GM12878 (cell line): ENCODE measurements at regions not wholly inside any gene's neighbourhood (a gene's known extent, or its start where the extent isn't known, plus 50 kb on each side); places are given as distances from the start of the nearest gene placed in this dataset.

Source experiments
- CBFB ChIP-seq: IDR thresholded peaks from 2 replicates; pipeline ENCODE4 v1.6.1; 2016; ENCODE audit warnings: antibody characterized with exemption, low read depth
- HDAC6 ChIP-seq: fragments of 200-600 bp; sonication (generic); IDR thresholded peaks from one replicate; pipeline ENCODE4 v1.8.0; 2017; ENCODE audit warnings: antibody characterized with exemption; ENCODE audit not compliant: unreplicated experiment
- IKZF2 ChIP-seq, 2 experiments: fragments of 450-650 bp; IDR thresholded peaks; 2 replicates each; pipeline ENCODE4 v1.6.1; 2017; ENCODE audit warnings: mild to moderate bottlenecking in 2 of 2, moderate library complexity in 2 of 2
- MEF2B ChIP-seq: fragments of 450-650 bp; IDR thresholded peaks from 2 replicates; pipeline ENCODE4 v1.6.1; 2018; ENCODE audit warnings: mild to moderate bottlenecking, moderate library complexity; ENCODE audit not compliant: partially characterized antibody, poor library complexity, severe bottlenecking
- MYC ChIP-seq: IDR thresholded peaks from 2 replicates; pipeline ENCODE4 v1.6.1; 2011; ENCODE audit warnings: mild to moderate bottlenecking, low read length, moderate library complexity, inconsistent platforms; ENCODE audit not compliant: insufficient read depth, insufficient replicate concordance, insufficient read length, severe bottlenecking
- RFX5 ChIP-seq: IDR thresholded peaks from 2 replicates; pipeline ENCODE4 v1.6.1; 2011; ENCODE audit warnings: low read depth, low read length, improper control_type of control experiment
- TF ChIP-seq, protein P1 (sequence below): IDR thresholded peaks from 2 replicates; pipeline ENCODE4 v1.6.1; 2011; ENCODE audit warnings: low read depth, mild to moderate bottlenecking, low read length, moderate library complexity, borderline replicate concordance; ENCODE audit errors: extremely low read depth
- TF ChIP-seq, protein P2 (sequence below): IDR thresholded peaks from 2 replicates; pipeline ENCODE4 v1.6.1; 2012; ENCODE audit warnings: low read length, inconsistent platforms
- TF ChIP-seq, protein P3 (sequence below): IDR thresholded peaks from 2 replicates; pipeline ENCODE4 v1.6.1; 2012; ENCODE audit warnings: improper control_type of control experiment, low read depth, low read length; ENCODE audit not compliant: insufficient replicate concordance
- TF ChIP-seq, protein P4 (sequence below): fragments of 450-650 bp; IDR thresholded peaks from 2 replicates; pipeline ENCODE4 v1.6.1; 2016; ENCODE audit warnings: mild to moderate bottlenecking
- TF ChIP-seq, protein P5 (sequence below): fragments of 450-650 bp; formaldehyde crosslinking; IDR thresholded peaks from 2 replicates; pipeline ENCODE4 v1.4.0; 2022; ENCODE audit warnings: mild to moderate bottlenecking, moderate library complexity
- TF ChIP-seq, protein P6 (sequence below): fragments of 450-650 bp; IDR thresholded peaks from 2 replicates; pipeline ENCODE4 v1.6.1; 2018; ENCODE audit warnings: mild to moderate bottlenecking, low read depth, moderate library complexity; ENCODE audit not compliant: partially characterized antibody

DNA sequence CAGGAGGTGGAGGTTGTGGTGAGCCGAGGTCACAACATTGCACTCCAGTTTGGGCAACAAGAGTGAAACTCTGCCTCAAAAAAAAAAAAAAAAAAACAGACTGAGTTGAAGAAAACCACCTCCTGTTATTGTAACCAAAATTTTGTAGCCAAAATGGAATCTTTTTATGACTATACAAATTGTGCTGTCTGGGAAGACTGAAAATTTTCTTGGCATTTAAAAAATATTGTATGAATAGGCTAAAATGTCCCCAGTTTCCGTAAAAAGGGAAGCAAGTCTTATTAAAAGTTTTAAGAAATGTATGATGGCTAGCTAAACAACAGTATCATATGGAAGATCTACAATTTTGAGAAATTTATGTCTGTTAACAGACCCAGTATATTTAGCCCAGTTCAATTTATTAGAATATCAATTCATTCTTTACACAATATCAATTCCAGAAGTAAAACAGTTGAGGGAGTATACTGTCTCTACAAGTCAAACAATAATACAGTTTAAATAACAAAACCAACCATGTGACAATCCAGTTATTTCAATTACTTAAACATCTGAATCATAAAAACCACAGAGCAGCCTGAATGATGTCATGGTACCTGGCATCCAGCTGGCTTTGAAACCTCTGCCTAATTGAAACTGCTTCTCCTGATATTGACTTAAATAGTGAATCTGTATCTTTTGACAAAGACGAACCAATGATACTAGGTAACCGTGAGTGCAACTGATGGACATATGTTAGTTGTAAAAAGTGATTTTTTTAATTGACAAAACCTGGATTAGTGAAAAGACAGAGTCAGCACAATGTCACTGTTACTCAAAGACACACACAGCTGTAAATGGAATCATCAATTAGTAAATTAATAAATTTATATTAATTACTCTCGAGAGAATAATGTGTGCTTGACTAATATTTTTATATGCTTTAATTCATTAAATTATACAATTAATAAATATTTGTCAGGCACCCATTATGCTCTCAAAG, 166.6 kb upstream of the MARCKS start (continued):
- TF ChIP-seq, protein P1, sequence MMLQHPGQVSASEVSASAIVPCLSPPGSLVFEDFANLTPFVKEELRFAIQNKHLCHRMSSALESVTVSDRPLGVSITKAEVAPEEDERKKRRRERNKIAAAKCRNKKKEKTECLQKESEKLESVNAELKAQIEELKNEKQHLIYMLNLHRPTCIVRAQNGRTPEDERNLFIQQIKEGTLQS: no peak
- TF ChIP-seq HDAC6 (no peak), CBFB (peak; percentile 52; the same call in 1 of the 2 replicates), MYC (no peak), RFX5 (no peak), MEF2B (no peak), IKZF2 (IDR thresholded peaks at IDR 0.05) (peak in 1 of 2 experiments; percentile 22; a peak in 2 of 4 replicates)
- TF ChIP-seq, protein P2, sequence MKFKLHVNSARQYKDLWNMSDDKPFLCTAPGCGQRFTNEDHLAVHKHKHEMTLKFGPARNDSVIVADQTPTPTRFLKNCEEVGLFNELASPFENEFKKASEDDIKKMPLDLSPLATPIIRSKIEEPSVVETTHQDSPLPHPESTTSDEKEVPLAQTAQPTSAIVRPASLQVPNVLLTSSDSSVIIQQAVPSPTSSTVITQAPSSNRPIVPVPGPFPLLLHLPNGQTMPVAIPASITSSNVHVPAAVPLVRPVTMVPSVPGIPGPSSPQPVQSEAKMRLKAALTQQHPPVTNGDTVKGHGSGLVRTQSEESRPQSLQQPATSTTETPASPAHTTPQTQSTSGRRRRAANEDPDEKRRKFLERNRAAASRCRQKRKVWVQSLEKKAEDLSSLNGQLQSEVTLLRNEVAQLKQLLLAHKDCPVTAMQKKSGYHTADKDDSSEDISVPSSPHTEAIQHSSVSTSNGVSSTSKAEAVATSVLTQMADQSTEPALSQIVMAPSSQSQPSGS: peak; percentile 77
- TF ChIP-seq, protein P3, sequence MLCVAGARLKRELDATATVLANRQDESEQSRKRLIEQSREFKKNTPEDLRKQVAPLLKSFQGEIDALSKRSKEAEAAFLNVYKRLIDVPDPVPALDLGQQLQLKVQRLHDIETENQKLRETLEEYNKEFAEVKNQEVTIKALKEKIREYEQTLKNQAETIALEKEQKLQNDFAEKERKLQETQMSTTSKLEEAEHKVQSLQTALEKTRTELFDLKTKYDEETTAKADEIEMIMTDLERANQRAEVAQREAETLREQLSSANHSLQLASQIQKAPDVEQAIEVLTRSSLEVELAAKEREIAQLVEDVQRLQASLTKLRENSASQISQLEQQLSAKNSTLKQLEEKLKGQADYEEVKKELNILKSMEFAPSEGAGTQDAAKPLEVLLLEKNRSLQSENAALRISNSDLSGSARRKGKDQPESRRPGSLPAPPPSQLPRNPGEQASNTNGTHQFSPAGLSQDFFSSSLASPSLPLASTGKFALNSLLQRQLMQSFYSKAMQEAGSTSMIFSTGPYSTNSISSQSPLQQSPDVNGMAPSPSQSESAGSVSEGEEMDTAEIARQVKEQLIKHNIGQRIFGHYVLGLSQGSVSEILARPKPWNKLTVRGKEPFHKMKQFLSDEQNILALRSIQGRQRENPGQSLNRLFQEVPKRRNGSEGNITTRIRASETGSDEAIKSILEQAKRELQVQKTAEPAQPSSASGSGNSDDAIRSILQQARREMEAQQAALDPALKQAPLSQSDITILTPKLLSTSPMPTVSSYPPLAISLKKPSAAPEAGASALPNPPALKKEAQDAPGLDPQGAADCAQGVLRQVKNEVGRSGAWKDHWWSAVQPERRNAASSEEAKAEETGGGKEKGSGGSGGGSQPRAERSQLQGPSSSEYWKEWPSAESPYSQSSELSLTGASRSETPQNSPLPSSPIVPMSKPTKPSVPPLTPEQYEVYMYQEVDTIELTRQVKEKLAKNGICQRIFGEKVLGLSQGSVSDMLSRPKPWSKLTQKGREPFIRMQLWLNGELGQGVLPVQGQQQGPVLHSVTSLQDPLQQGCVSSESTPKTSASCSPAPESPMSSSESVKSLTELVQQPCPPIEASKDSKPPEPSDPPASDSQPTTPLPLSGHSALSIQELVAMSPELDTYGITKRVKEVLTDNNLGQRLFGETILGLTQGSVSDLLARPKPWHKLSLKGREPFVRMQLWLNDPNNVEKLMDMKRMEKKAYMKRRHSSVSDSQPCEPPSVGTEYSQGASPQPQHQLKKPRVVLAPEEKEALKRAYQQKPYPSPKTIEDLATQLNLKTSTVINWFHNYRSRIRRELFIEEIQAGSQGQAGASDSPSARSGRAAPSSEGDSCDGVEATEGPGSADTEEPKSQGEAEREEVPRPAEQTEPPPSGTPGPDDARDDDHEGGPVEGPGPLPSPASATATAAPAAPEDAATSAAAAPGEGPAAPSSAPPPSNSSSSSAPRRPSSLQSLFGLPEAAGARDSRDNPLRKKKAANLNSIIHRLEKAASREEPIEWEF: no peak
- TF ChIP-seq, protein P4, sequence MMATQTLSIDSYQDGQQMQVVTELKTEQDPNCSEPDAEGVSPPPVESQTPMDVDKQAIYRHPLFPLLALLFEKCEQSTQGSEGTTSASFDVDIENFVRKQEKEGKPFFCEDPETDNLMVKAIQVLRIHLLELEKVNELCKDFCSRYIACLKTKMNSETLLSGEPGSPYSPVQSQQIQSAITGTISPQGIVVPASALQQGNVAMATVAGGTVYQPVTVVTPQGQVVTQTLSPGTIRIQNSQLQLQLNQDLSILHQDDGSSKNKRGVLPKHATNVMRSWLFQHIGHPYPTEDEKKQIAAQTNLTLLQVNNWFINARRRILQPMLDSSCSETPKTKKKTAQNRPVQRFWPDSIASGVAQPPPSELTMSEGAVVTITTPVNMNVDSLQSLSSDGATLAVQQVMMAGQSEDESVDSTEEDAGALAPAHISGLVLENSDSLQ: no peak
- TF ChIP-seq, protein P5, sequence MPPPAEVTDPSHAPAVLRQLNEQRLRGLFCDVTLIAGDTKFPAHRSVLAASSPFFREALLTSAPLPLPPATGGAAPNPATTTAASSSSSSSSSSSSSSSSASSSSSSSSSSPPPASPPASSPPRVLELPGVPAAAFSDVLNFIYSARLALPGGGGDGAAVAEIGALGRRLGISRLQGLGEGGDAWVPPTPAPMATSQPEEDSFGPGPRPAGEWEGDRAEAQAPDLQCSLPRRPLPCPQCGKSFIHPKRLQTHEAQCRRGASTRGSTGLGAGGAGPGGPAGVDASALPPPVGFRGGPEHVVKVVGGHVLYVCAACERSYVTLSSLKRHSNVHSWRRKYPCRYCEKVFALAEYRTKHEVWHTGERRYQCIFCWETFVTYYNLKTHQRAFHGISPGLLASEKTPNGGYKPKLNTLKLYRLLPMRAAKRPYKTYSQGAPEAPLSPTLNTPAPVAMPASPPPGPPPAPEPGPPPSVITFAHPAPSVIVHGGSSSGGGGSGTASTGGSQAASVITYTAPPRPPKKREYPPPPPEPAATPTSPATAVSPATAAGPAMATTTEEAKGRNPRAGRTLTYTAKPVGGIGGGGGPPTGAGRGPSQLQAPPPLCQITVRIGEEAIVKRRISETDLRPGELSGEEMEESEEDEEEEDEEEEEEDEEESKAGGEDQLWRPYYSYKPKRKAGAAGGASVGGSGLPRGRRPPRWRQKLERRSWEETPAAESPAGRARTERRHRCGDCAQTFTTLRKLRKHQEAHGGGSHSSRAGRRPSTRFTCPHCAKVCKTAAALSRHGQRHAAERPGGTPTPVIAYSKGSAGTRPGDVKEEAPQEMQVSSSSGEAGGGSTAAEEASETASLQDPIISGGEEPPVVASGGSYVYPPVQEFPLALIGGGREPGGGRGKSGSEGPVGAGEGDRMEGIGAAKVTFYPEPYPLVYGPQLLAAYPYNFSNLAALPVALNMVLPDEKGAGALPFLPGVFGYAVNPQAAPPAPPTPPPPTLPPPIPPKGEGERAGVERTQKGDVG: no peak
- TF ChIP-seq, protein P6, sequence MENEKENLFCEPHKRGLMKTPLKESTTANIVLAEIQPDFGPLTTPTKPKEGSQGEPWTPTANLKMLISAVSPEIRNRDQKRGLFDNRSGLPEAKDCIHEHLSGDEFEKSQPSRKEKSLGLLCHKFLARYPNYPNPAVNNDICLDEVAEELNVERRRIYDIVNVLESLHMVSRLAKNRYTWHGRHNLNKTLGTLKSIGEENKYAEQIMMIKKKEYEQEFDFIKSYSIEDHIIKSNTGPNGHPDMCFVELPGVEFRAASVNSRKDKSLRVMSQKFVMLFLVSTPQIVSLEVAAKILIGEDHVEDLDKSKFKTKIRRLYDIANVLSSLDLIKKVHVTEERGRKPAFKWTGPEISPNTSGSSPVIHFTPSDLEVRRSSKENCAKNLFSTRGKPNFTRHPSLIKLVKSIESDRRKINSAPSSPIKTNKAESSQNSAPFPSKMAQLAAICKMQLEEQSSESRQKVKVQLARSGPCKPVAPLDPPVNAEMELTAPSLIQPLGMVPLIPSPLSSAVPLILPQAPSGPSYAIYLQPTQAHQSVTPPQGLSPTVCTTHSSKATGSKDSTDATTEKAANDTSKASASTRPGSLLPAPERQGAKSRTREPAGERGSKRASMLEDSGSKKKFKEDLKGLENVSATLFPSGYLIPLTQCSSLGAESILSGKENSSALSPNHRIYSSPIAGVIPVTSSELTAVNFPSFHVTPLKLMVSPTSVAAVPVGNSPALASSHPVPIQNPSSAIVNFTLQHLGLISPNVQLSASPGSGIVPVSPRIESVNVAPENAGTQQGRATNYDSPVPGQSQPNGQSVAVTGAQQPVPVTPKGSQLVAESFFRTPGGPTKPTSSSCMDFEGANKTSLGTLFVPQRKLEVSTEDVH: no peak
